Urinary bladder (tissue), 3 donors: ENCODE measurements at regions not wholly inside any gene's neighbourhood (a gene's known extent, or its start where the extent isn't known, plus 50 kb on each side); places are given as distances from the start of the nearest gene placed in this dataset.
"Not testable (repeated sequence)": the region's sequence is repeated elsewhere in the genome, so short reads cannot be mapped to it uniquely, and the experiment has no call there.

Experiments used
- DNase-seq: peaks from one replicate; pipeline ENCODE4 v3.0.0-alpha.2; 2015; ENCODE audit errors: extremely low spot score
- H3K27ac ChIP-seq: one replicate; pipeline ENCODE4 v1.5.1; 2013; ENCODE audit warnings: low read depth, mild to moderate bottlenecking, moderate library complexity
- H3K36me3 ChIP-seq: one replicate; pipeline ENCODE4 v1.6.1; 2013; ENCODE audit warnings: mild to moderate bottlenecking, moderate library complexity; ENCODE audit not compliant: insufficient read depth
- H3K4me1 ChIP-seq: one replicate; pipeline ENCODE4 v1.6.1; 2013; ENCODE audit warnings: mild to moderate bottlenecking, moderate library complexity; ENCODE audit not compliant: insufficient read depth
- H3K4me3 ChIP-seq: one replicate; pipeline ENCODE4 v1.5.1; 2013; ENCODE audit warnings: low read depth, low read length
- WGBS: extraction: QIAGEN DNeasy Blood & Tissue Kit; methylation state at CpG from one replicate; pipeline ENCODE4 v1.1.7; 2013; 5-methylcytosine and 5-hydroxymethylcytosine counted together
- donor health status: healthy with polysubstance abuse.
- donor health status: healthy.

DNA sequence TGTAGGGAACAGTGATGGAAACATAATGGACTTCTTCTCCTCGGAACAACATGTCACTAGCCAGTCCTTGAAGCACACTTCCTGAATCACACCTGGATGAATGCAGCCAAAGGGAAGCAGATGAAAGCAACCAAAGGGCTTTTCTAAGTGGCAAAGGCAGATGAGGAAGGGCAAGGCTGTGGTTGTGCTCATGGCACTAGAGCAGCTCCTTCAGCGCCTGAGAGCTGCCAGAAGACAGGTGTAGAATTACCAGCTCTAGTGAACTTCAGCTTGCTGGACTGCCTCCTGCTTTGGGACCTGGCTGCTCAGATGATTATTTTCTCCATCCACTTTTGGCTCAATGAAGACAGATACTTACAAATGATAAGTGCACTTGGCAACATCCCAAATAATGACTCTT lies 1372.1 kb upstream of the SEL1L start:
- no peak for DNase-seq
- no peaks in the 10 kb centered on the region for H3K36me3 ChIP-seq
- WGBS: 79% methylated on average over 2 of the region's 2 CpGs
- no peak overlapping the region for H3K27ac ChIP-seq
- H3K4me3 ChIP-seq: no peak overlapping the region
- no peaks in the 10 kb centered on the region for H3K4me1 ChIP-seq

DNA sequence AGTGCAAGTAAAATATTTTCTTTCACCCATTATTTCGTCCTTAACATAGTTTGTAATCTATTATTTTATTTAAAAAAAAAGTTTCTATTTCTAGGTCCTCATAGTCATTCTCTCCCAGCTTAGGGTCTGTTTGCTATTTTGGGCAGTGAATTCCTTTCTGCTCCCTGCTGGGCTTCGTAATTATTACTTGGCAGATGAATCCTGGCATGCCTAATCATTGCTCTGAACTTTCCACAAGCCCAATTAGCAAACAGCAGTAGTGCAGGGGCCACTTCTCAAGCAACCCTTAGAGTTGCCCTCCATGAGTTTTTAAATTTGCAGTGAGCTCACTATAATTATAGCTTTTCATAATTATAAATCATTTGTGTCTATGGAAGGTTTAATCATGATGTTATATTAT lies 1378.3 kb upstream of the SEL1L start:
- Histone ChIP-seq H3K4me3 (no peak overlapping the region), H3K27ac (no peak overlapping the region), H3K36me3 (no peaks in the 10 kb centered on the region), H3K4me1 (no peaks in the 10 kb centered on the region)
- no peak for DNase-seq
- WGBS: 38% methylated on average over 2 of the region's 2 CpGs

DNA sequence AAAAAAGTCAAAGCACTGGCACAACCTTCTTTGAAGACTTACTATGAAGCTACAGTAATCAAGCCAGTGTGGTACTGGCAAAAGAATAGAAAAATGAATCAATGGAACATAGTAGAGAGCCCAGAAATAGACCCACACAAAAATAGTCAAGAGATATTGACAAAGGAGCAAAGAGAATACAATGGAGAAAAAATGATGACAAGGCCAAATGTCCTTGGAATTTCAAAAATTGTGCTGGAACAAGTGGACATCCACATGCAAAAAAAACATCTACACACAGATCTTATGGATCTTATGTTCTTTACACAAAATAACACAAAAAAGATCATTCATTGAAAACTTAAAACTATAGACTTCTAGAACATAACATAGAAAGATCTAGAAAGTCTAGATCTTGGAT lies 1379.7 kb upstream of the SEL1L start:
- no peak overlapping the region for H3K27ac ChIP-seq
- no peaks in the 10 kb centered on the region for H3K36me3 ChIP-seq
- no peak overlapping the region for H3K4me3 ChIP-seq
- no peak for DNase-seq
- H3K4me1 ChIP-seq: no peaks in the 10 kb centered on the region

DNA sequence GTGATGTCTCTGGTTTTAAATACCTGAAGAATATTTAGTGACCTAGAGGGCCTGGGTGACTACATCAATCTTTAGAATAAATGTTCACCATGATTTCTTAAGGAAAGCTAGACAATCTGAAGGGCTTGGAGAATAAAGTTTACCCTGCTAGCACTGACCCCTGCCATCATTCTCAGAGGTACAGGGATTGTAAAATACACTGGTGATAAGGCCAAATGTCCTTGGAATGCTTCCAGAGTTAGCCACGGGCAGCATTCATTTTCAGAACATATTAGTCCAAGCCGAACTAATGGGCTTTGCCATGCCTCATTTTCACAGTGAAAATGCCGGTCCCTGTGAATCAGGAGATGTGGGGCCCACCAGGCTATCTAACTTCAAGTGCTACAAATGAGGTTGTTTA lies 1381.7 kb upstream of the SEL1L start:
- 58% methylated on average over 3 of the region's 3 CpGs for WGBS
- no peaks in the 10 kb centered on the region for H3K36me3 ChIP-seq
- no peak overlapping the region for H3K27ac ChIP-seq
- no peaks in the 10 kb centered on the region for H3K4me1 ChIP-seq
- no peak overlapping the region for H3K4me3 ChIP-seq
- no peak for DNase-seq

DNA sequence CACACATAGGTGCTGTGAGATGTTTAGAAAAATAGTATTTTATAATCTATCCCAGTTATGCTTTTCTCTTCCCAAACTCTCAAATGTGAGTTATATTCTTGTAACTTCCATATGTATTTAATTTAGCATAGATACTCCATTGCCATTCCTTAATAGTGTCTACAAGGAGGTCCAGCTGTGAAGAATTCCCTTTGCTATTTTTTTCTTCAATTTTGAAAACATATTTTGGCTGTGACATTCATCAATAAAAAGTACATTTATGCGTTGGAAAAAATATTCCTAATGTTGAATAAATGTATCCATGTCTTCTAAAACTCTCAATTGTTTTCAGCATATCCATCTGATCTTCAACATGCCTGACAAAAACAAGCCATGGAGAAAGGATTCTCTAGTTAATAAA lies 1402.0 kb upstream of the SEL1L start:
- Histone ChIP-seq H3K27ac (no peak overlapping the region), H3K4me1 (no peaks in the 10 kb centered on the region), H3K4me3 (no peak overlapping the region), H3K36me3 (no peaks in the 10 kb centered on the region)
- WGBS: 90% methylated on average over 1 of the region's 1 CpG
- DNase-seq: no peak

DNA sequence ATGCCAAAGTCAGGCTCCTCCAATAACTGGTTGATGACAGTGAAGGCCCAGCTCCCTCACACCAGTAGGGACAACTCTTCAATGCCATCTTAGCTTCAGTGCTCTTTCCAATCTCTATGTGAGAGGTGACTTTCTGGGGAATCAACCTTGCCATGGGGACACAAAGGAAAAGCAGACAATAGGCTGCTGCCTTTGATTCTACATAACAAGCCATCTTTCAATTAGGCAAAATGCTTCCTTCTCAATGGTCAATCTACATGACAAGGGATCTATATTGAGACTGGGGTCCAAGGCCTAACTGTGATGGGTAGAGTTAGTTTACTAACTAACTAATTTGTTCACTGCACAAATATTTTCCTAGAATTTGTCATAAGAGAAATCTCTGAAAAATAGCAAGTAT lies 1417.5 kb upstream of the SEL1L start:
- Histone ChIP-seq H3K4me1 (no peaks in the 10 kb centered on the region), H3K36me3 (no peaks in the 10 kb centered on the region), H3K4me3 (no peak overlapping the region), H3K27ac (no peak overlapping the region)
- DNase-seq: no peak

DNA sequence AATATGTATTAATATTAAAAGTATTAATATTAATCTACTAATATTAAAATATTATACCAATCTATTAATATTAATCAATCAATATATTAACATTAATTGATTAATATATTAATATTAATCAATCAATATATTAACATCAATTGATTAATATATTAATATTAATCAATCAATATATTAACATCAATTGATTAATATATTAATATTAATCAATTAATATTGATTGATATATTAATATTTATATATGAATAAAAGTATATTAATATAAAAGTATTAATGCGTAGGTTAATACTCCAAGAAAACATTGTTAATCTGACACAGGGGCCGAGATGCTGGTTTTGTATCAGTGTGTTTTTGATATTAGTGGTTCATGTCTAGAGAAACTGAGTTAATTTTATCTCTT lies 1430.1 kb upstream of the SEL1L start:
- H3K4me1 ChIP-seq: no peaks in the 10 kb centered on the region
- H3K36me3 ChIP-seq: no peaks in the 10 kb centered on the region
- DNase-seq: no peak
- no peak overlapping the region for H3K27ac ChIP-seq
- WGBS: 93% methylated on average over 2 of the region's 2 CpGs
- H3K4me3 ChIP-seq: no peak overlapping the region

DNA sequence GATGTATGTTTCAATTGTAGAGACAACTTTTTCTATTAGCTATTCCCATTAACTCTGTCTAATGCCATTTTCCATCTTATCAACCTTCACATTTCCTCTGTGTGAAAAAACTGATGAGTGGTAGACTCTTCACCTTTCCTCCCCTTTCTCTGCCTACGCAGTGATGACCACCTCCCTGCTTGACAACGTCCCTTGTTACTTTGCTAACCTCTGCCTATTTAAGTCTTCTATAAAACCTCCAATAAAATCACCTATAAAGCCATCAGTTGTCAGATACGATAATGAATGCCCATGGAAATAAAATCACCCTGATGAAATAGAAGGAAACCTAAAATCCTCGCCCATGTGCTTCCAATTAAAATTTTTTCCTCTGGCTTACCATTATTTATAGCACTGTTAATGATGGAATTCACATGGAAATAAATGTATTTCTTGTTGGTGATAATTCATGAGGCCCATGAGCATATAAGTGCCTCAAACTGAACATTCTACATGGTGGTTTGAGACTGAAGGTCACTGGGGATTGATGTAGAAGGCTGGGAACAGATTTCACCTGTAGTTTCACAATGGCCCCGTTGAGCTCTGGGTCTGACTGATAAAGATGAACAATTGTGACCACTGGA lies 1454.0 kb upstream of the SEL1L start:
- DNase-seq: no peak
- Histone ChIP-seq H3K27ac (no peak overlapping the region), H3K4me1 (no peaks in the 10 kb centered on the region), H3K36me3 (no peaks in the 10 kb centered on the region), H3K4me3 (no peak overlapping the region)
- WGBS: 56% methylated on average over 5 of the region's 5 CpGs

DNA sequence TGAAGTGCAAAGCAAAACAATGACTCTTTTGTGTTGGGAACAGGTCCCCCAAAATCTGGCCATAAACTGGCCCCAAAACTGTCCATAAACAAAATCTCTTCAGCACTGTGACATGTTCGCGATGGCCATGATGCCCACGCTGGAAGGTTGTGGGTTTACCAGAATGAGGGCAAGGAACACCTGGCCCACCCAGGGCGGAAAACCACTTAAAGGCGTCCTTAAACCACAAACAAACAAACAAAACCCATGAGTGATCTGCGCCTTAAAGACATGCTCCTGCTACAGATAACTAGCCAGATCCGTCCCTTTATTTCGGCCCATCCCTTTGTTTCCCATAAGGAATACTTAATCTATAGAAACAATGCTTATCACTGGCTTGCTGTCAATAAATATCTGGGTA lies 1460.9 kb upstream of the SEL1L start:
- H3K4me3 ChIP-seq, H3K36me3 ChIP-seq, DNase-seq, H3K27ac ChIP-seq, H3K4me1 ChIP-seq: not testable (repeated sequence)
- WGBS: 97% methylated on average over 8 of the region's 8 CpGs

DNA sequence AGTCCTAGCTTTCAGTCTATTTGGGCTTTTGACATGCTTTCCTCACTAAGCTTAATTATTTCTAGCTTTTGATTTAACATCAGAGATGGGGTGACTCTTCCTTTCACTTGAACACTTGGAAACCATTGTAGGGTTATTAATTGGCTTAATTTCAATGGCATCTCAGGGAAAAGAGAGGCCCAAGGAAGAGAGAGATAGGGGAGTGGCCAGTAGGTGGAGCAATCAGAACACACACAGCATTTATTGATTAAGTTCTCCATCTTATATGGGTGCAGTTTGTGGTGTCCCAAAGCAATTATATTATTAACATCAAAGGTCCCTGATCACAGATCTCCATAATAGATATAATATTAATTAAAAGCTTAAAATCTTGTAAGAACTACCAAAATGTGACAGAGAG lies 1466.1 kb upstream of the SEL1L start:
- no peaks in the 10 kb centered on the region for H3K4me1 ChIP-seq
- H3K4me3 ChIP-seq: no peak overlapping the region
- no peak for DNase-seq
- no peaks in the 10 kb centered on the region for H3K36me3 ChIP-seq
- no peak overlapping the region for H3K27ac ChIP-seq

DNA sequence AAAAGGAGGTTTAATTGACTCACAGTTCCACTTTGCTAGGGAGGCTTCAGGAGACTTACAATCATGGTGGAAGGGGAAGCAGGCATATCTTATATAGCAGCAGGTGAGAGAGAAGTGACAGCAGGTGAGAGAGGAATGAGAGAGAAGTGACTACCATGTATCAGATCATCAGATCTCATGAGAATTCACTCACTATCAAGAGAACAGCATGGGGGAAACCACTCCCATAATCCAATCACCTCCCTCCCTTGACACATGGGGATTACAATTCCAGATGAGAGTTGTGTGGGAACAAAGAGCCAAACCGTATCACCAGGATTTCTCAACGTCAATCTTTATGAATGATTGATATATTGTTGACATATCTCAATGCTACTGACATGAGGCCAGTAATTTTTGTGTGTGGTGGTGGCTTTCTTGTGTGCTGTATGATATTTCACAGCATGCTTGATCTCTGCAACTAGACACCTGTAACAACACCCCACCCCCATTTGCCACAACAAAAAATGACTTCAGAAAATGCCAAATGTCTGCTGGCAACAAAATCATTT lies 1470.9 kb upstream of the SEL1L start:
- Histone ChIP-seq H3K4me1 (no peaks in the 10 kb centered on the region), H3K36me3 (no peaks in the 10 kb centered on the region), H3K4me3 (no peak overlapping the region), H3K27ac (no peak overlapping the region)
- no peak for DNase-seq
- WGBS: 82% methylated on average over 2 of the region's 2 CpGs

DNA sequence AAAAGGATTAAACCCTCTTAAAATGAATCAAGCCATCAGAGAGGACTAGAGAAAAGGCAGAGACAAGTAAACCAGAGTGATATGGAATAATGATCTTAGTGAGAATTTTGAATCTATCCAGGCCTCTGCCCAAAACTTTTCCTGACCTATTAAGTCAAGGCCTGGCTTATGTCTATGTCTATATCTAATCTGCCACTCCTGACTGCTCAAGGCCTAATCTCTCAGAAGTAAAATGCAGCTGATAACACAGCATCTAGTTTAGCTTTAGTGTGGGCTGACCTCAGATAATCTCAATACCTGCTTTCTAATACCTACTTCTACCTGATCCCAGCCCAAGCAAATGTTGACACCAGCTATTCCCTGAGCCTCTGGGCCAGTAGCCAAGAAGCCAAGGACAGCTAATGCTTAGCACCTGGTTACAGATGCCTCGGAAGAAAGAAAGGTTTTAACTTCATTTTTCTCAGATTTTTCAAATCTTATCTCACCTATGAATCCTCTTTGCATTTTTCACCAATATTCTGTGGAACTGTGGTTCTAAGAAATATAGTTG lies 1472.5 kb upstream of the SEL1L start:
- H3K4me1 ChIP-seq: no peaks in the 10 kb centered on the region
- WGBS: 54% methylated on average over 1 of the region's 1 CpG
- H3K36me3 ChIP-seq: no peaks in the 10 kb centered on the region
- no peak for DNase-seq
- H3K4me3 ChIP-seq: no peak overlapping the region
- H3K27ac ChIP-seq: no peak overlapping the region

DNA sequence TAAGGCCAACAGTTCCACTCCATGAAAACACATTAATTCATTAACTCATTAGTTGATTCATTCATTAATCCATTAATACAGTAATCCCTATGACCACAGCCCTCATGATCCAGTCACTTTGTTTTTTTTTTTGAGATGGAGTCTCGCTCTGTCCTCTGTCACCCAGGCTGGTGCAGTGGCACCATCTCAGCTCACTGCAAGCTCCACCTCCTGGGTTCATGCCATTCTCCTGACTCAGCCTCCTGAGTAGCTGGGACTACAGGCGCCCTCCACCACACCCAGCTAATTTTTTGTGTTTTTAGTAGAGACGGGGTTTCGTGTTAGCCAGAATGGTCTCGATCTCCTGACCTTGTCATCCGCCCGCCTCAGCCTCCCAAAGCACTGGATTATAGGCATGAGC lies 1473.4 kb upstream of the SEL1L start:
- 98% methylated on average over 7 of the region's 7 CpGs for WGBS
- not testable (repeated sequence) for H3K27ac ChIP-seq, H3K36me3 ChIP-seq, H3K4me3 ChIP-seq, H3K4me1 ChIP-seq, DNase-seq

DNA sequence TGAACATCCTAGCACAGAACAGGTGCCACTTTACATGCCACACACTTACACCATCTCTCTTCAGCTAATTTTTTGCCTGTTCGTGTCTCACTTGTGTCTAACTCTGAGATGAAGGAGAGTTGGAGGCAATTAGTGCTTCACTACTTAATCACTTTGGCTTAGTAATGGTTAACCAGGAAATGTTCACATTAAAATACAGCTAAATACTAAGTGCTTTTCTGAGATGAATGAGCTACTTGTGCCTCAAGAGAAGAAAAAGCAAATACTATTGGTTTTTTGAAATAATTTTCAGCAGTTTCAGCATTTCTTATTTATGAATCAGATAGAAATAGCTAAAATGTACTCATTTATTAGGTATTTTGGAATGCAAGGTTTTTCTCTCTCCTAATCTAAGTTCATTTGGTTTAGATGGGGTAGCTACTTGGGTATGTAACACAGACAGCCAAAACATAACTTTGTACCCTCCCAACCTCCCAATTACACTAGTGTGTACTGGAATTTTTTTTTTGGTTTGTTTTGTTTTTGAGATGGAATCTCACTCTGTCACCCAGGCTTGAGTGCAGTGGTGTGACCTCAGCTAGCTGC lies 1474.1 kb upstream of the SEL1L start:
- Histone ChIP-seq H3K27ac (no peak overlapping the region), H3K36me3 (no peaks in the 10 kb centered on the region), H3K4me1 (no peaks in the 10 kb centered on the region), H3K4me3 (no peak overlapping the region)
- DNase-seq: no peak
- 92% methylated on average over 1 of the region's 1 CpG for WGBS
